NCI-H1105 treated with DMSO at 0.1 percent for 48 hours (cell line): ENCODE measurements at regions not wholly inside any gene's neighbourhood (a gene's known extent, or its start where the extent isn't known, plus 50 kb on each side); places are given as distances from the start of the nearest gene placed in this dataset.

Source experiments
- DNase-seq: peaks from one replicate; lab custom pipeline; 2025; lab: John Stamatoyannopoulos, UW

DNA sequence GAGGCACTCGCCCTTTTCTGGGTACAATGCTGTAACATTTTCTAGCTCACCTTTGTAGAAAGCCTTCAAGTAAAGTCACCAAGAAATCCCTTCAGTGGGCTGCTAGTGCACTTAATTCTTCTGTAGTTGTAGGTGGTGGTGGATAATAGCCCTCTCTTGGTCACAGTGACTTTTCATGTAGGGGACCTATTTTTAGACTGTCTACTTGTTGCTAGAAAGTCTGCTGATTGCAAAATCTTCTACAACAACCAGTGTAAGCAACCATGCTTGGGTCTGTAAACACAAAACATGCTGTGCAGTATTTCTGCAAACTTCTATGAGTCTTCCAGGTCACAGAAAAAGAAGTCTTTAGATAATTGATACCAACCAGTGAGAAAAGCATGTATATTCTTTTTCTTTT, 55.6 kb downstream of the PBDC1 start:
- DNase-seq: no peak

DNA sequence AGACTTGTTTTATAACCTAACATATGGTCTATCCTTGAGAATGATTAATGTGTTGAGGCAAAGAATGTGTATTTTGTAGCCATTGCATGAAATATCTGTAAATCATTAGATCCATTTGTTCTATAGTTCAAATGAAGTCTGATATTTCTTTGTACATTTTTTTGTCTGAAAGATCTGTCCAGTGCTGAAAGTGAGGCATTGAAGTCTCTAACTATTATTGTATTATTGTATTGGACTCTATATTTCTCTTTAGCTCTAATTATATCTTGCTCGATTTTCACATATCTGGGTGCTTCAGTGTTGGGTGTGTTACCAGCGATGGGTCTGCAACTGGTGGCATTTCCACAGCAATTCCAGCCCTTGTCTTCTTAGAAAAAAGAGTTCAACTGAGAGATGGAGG, 76.0 kb downstream of the PBDC1 start:
- DNase-seq: no peak

DNA sequence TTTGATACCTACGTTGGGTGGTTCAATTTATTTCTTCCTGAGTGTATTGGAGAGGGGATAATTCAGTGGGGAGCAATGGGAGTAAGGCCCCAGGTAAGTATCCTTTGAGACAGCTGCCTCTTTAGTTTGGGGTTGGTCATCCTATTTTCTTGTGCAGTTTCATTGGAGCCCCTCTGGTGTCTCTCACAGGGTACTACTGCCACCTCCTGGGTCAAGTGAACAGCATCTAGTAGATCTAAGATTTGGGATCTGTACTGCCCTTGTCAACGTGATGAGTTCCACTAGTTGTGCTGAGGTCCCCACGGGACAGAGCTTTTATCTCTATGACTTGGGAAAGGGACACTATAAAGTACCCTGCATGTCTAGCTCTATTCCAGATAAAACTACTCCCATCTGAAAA, 80.6 kb downstream of the PBDC1 start:
- peak; percentile 21 for DNase-seq

DNA sequence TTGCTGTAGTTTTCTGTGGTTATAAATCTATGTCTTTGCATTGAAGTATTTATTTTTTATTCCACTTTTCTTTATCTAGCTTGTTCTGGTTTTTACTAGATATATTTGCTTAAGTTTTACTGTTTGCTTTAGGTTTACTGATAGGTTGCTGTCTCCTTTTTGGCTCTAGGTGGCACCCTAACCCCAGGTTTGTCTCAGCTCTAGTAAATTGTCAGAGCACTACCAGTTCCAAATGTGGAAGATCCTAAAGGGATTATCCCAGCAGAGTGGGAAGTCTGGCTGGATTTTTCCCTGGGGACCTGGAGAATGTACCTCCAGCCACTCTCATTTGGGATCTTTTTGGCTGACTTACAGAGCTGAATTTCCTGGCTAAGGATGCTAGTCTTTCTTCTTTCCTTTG, 106.1 kb downstream of the PBDC1 start:
- peak; percentile 37 for DNase-seq
